EH (cell line): ENCODE measurements at regions not wholly inside any gene's neighbourhood (a gene's known extent, or its start where the extent isn't known, plus 50 kb on each side); places are given as distances from the start of the nearest gene placed in this dataset.

Experiments used
- DNase-seq: peaks from one replicate; pipeline ENCODE4 v3.0.0-alpha.2; 2015; ENCODE audit warnings: low read depth

DNA sequence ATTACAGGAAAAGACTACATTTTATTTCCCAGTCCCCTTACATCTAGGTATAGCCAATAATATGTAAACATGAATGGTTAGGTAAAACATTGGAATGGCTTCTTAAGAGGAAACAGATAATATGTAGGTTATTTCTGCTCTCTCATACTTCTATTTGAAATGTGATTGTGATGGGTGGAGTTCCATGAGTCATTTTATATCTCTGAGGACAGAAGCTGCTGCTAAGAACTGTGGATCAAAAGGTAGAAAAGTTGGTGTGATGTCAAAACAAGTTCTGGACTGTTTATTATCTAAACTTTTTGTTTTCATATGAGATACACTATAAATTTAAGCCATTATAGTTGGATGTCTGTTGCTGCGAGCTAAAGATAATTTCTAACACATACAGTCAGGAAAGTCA, 799.4 kb upstream of the TENM4 start:
- no peak for DNase-seq

DNA sequence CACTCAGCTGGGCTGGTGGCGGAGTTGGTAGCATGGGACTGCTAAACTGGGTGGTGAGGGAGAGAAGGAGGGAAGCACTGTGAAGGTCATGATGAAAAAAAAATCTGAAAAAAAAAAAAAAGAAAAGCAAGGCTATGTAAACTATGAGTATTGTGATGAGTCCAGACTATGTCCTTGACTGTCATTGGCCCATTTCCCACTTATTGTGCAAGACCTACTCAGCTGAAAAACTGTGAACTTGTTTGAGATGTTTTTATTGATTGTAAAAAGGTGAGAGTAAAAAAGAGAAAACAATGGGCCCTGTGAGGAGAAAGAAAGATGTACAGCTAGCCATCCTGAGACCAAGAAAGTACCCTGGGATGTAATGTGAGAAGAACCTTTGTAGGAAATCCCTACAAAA, 798.4 kb upstream of the TENM4 start:
- no peak for DNase-seq

DNA sequence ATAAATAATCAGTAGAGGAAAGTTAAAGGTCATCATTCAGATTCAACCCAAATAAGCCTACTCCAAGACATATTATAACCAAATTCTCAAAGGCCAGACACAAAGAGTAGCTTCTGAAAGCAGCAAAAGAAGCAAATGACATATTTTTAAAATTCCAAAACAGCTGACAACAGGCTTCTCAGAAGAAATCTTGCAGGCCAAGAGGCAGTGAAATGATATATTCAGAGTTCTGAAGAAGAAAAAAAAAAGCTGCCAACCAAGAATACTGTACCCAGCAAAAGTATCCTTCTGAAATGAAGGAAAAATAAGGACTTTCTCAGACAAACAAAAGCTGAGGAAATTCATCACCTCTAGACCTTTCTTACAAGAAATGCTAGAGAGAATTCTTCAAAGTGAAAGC, 787.1 kb upstream of the TENM4 start:
- DNase-seq, result no peak

DNA sequence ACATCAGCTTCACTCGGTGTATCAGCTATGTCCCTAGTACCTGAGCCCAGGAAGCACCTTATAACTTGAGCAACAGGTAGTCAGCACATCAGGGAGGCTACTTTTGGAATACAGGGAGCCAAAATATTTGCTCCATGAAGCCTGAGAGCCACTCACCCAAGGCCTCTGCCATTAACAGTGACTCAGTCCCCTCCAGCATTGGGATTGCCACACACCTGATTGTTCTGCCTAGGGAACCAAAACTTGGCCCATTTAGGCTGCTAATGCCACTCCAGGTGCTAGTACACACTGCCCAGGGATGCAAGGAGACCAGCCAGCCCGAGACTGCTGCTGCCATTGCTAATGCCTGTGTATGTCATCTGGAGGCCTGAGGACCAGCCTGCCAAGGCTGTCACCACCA, 773.6 kb upstream of the TENM4 start:
- no peak for DNase-seq

DNA sequence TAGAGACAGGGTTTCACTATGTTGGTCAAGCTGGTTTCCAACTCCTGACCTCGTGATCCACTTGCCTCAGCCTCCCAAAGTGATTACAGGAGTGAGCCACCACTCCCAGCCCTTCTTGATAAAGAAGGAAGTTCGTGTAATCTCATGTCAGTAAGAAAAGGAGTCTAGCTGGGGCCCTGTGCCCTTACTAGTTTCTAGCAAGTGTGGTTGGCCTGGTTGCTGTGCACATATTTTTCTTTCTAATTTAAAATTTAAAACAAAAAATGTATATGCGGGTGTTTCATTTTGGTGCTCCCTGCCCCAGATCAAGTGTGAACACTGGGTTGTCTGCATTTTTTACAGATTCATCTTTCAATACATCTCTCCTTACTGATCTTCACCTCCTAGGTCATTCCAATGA, 770.8 kb upstream of the TENM4 start:
- no peak for DNase-seq

DNA sequence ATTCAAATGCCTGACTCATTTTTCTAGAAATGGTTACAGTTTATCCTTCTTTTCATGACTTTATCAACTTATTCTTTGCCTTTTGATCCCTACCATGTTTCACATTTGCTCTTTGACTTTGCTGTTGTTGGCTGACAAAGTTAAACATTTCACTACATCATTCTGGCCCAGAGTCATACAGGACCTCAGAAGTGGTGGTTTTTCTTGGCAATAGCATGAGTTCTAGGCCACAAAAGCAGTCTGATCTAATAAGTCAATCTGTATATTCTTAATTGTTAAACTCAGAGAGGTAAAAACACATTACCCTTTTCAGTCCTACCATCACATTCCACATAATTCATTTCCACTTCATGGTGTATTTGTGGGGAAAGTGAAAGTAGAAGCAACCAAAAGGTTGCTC, 763.2 kb upstream of the TENM4 start:
- no peak for DNase-seq

DNA sequence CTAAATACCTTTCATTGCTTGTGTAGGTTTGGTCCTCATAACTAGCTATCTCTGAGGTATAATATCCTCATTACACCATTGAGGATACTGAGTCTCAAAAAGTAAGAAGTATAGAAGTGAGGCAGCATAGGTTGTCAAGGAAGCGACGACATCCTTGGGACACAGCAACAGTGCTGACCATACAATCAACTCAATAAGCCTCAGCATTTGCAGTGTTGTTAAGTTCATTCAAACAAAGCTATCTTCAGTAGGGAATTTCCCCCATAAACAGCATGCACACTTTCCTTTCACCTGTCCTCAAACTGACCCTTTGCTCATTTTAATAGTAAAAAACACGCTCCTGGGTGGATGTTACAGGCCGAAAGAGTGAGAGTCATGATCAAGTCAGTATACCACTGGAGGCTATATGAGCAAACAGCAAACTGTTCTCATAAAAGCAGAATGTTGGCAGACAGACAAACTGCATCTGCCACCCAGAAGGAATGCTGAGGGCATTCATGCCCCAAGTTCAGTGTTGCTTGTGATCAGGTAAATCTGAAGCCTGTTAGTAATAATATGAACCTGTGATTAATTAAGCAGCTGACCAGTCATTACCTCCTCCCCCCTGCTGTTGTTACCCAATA, 756.2 kb upstream of the TENM4 start:
- no peak for DNase-seq

DNA sequence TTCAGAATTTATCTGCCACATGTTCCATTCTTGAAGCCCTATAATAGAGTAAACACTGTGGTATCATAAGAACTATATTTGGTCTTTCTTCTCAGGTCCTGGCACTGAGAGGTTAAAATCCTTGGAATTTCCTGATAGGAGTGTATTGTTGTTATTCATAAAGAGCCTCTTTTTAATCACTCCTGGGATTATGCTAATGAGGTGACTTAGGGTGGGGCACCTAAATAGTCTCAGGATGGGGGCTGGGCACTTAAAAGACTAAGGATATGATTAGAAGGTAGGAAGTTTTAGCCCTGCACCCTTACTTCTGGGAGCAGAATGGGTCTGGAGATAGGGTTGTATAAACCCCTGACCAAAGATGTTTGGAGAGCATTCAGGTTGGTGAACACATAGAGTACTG, 755.2 kb upstream of the TENM4 start:
- no peak for DNase-seq

DNA sequence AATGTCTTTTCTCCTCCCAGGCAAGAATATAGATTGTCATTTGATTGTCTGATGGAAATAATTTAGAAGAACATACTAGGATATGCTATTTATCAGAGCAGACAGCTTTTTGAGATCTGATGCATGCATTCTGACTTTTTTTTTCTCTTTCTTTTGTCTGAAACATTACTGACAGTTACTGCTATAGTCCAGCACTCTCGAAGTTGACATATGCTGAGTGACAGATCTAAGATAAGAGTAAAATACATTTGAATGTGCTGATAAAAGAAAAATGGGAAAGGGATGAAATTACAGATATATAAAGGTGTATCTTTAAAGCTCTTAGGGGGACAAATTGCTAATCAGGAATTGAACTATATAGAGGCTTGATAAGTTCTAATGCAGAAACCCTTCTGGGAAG, 753.8 kb upstream of the TENM4 start:
- no peak for DNase-seq

DNA sequence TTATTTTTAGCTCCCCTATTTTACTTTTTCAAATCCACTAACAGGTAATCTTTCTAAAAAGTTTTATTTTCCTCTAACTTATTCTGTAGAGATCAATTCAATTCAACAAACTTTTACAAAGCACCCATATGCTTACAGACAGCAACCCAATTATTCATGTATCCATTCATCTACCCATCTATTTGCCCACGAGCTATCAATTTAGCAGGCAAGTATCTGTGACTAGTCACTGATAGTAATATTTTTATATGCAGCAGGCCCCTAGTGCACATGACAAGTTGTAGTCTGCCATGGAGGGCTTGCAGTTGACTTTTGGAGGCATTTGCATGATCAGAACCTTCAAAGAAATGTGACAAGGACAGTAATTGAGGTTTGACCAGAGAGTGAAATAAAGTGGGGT, 753.2 kb upstream of the TENM4 start:
- DNase-seq, result no peak

DNA sequence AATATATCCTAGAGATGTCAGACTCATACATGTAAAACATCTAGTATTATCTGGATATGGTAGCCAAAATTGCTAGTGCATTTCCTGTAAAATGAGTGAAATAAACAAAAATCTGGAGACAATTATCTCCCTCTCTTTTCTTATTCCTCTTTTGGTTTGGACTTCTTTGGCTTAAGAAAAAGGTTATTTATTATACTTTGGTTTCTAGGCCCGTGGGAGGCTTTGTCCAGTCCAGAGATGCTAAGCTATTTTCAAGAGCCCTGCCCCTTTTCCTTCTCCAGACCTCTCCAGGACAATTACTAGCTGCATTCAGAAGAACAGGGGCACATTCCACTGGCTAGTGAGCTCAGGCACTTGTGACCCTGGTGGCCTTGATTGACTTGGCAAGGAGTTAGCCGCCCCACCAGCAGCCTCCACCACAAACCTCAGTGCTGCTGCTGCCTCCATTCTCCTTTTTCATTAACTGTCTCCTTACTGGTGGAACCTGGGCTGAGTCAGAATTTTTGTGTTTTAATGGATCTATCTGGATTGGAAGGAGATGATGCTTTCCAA, 747.3 kb upstream of the TENM4 start:
- DNase-seq, result no peak

DNA sequence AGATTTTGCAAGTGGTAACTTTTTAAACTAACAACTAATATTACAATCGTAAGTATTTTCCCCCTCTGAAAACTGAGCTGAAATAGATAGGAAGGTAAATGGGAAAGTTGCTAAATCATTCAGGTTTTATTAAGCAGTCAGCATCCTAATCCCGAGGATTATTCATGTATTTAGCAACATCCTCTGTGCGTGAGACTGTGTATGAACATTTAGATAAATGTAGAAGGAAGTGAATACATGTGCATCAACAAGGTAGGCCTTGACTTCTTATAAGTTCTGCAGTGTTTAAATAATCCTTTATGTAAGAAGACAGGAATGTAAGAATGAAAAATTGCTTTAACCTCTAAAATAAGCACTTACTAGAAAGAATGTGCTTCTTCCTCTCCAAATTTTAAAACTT, 745.9 kb upstream of the TENM4 start:
- no peak for DNase-seq

DNA sequence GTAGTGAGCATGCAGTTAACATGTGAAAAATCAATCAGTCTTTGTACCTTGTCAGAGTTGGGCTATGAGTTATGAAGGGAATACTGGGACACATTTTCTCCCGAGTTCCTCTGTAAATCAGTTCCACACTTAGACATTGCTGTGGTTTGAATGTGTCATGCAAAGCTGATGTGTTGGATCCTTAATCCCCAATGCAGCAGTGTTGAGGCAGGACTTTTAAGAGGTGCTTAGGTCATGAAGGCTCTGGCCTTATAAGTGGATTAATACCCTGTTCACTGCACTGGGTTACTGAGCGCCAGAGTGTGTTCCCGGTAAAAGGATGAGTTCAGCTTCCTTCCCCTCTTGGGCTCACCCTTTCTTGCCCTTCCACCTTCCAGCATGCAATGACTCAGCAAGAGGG, 742.1 kb upstream of the TENM4 start:
- no peak for DNase-seq

DNA sequence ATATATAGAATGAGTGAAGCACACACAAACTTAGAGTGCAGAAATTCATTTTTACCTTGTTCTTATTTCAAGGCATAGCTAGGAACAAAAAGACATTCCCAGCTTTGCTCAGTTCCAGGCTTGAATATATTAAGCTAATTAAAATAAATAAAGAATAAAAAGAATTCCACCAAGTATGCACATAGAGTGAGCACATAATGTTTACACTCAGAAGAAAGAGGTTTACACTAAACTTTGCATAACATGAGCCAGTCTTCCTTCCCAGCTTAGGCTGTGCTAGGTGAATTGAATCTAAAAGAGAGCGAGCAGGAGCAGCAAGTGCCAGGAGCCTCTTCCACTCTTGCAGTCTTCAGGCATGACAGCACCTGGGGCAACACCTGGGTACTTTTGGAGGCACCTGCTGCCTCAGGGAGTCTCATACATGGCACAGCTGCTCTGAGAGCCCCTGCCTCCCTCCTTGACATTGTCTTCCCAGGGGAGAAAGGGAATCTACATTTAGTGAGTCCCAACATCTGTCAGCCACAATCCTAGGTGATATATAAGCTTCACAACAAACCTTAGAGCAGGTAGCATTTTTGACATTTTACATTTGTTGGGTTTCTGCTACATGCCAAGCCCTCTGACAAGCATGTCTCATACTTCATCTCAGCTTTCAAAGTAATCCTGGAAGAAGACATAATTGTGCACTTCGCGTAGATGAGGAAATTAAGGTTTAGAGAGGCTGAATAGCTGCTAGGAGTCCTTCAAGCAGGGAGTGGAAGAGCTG, 732.7 kb upstream of the TENM4 start:
- no peak for DNase-seq

DNA sequence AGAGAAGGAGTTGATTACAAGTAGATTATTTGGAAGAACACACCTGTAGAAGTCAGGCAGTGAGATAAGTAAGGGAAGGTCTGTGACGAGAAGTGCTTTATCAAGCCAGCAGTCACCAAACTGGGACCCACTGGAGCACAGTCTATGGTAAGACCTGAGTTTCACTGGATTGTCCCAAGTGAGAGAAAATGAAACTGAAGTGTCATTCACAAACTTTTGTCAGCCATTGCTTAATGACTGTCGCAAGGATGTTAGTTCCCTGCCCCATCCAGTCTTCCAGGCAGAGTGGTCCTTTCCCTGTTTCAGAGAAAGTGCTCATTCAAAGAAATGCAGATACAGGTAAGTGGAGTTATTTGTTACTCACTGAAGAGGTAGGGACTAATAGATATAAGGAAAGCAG, 728.0 kb upstream of the TENM4 start:
- DNase-seq, result no peak

DNA sequence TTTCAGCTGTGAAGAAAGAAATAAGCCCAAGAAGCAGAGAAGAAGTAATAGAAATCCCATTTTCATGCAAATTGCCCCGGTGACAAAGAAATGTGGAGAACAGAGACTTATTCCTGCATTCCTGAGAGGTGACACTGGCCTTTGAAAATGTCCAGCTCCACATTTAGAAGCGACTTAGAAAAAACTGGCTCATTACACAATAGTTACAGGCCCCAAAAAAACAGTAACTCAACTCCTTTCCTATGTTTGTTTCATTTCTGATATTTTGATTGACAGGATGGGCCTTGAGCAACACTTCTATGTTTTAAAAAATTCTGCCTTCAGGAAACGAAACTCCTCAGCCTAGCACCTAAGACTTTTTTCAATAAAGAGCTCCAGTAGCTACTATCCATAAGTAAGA, 726.9 kb upstream of the TENM4 start:
- DNase-seq, result peak; percentile 28

DNA sequence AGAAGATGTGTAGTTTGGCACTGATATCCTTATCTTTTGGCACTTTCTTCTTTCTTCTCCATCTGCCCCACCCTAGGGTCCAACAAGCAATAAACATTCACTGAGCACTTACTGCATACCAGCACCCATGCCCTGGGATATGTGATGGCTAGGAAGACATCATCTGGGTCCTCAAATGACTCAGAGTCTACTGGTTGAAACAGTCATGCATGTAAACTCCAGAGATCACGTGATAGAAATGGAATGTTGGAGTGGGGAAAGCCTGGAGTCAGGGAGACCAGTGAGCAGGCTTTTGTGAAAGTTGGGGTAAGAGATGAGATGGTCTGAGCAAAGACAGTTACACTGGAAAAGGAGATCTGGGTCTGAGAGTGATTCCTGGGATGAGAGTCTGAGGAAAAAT, 724.9 kb upstream of the TENM4 start:
- peak; percentile 60 for DNase-seq

DNA sequence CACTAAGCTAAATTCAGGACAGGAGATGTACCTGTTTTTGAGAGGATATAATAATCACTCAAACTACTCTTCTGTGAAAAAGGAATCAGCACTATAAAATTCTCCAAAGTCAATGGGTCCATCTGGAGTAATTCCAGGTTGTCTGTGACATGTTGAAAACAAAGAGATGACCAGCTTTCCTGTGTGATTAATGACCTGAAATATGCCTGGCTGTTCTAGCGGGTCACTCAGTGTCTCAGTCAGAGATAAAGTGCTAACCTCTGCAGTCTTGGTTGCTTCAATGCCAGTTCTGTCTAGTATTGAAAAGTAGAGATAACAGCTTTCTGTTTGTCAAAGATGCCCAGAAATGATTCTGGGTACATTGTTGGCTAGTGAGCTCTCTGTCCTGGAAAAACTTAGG, 722.6 kb upstream of the TENM4 start:
- no peak for DNase-seq

DNA sequence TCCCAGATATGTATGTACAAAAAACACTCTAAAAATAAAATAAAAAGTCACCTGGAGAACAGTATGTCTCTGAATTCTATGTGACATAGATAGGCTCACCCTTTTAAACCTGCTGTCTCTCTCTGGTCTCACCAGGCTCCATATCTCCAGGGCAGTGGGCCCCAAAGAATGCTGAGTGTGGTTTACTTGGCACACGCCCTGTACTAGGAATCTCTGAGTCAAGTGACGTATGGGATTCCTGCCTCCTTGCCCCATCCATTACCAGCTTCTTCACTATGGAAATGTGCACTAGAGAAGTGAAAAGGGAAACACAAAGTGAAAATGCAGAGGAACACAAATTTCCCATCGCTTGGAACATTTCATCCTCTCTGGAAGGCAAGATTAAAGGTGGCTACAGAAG, 722.2 kb upstream of the TENM4 start:
- peak; percentile 49 for DNase-seq

DNA sequence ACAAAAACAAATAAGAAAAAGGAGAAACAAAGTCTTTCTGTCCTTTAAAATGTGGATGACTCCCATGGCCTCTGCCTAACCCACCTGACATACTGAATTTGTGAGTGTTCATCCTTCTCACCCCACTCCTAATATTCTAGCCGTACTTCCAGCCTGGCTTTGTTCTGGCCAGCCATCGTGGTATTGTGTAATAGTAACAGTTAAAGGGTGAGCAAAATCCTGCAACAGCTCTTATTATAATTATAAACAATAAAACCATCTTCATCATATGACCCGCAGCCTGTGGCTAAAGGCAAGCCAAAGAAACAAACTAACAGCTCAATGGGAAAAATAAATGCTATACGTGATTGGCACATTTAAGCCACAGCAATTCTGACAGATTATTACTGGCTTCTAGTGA, 721.6 kb upstream of the TENM4 start:
- DNase-seq, result no peak

DNA sequence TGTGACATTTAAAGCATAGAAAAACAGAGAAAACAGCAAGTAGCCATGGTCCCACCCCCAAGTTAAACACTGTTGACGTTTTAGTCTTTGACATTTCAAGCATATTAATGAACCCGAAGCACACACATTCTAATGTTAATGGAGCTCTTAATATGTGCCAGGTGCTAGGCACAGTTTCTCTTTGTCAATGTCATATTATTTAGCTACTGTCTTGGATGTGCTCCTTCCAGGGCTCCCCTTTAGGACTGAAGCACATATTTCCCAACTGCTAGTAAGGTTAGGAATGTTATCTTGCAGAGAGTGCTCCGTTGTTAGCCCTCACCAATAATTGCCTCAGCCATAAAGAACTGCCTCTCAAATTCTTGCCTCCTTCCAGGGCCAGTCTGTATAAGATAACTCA, 716.6 kb upstream of the TENM4 start:
- DNase-seq, result no peak

DNA sequence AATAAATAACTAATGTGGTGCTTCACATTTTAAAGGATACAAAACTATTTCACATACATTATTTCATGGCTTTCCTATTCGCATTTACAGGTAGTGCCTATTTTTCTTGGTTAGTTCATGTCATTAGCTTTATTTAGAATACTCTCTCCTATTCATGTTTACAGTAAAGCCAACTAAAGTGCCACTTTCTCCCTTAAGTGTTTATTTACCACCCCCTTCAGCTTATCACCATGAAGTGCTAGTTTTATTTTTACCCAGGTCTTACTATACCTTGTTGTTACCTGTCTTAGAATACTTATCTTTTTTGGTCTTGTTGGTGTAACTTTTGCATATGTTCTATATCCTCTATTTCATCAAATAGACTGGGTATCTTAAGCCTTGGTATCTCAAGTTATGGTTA, 715.2 kb upstream of the TENM4 start:
- DNase-seq, result no peak

DNA sequence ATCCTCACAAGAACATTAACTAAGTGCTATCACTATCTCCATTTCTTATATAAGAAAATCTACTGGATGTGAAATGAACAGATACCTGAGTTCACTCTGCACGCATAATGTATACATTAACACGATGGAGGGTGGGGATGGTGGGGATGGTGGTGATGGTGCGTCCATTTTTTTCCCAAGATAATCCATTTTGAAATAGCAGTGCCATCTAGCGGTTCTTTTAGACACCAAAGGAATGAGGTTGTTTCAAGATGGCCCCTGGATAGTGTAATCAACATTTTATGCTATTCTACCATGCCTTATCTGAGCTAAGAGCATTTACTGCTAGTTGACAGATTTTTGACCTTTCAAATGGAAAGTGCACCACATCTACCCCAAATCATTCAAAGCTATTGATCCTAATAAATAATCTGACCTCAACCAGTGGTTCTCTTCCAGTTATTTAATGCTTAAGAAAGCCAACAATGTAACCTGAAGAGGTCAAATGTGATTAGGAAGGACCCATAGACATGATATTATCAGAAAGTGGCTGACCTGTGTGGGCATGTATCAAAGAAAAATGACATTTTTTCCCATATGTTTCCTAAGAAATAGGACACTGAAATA, 714.7 kb upstream of the TENM4 start:
- peak; percentile 48 for DNase-seq

DNA sequence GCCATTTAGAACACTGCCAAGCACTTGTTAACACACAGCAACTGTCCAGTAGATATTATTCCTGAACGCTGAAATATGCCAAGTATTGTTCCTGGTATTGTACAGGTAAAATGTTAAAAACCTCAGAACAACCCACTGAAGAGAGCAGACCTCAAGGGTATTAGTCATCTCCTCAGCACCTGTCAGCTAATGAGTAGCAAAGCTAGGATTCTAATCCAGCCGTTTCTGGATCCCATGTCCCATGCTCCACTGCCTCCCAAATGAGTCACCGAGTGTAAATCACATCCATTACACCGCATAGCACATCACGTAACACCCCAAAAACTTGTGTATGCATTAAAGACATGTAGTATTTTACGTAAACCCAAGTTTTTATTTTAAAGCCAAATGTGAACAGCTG, 705.4 kb upstream of the TENM4 start:
- no peak for DNase-seq
